ENCODE measurements at regions not wholly inside any gene's neighbourhood (a gene's known extent, or its start where the extent isn't known, plus 50 kb on each side); places are given as distances from the start of the nearest gene placed in this dataset.

GRCh38 chrX:95841863-95842262 lies 842.8 kb upstream of the DIAPH2 start:
- TF ChIP-seq, protein P1, sequence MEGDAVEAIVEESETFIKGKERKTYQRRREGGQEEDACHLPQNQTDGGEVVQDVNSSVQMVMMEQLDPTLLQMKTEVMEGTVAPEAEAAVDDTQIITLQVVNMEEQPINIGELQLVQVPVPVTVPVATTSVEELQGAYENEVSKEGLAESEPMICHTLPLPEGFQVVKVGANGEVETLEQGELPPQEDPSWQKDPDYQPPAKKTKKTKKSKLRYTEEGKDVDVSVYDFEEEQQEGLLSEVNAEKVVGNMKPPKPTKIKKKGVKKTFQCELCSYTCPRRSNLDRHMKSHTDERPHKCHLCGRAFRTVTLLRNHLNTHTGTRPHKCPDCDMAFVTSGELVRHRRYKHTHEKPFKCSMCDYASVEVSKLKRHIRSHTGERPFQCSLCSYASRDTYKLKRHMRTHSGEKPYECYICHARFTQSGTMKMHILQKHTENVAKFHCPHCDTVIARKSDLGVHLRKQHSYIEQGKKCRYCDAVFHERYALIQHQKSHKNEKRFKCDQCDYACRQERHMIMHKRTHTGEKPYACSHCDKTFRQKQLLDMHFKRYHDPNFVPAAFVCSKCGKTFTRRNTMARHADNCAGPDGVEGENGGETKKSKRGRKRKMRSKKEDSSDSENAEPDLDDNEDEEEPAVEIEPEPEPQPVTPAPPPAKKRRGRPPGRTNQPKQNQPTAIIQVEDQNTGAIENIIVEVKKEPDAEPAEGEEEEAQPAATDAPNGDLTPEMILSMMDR (IDR thresholded peaks at IDR 0.05): no peak
- TF ChIP-seq POLR2A (IDR thresholded peaks at IDR 0.05): no peak

Measured in adrenal gland (tissue), 5 donors.